Fibroblast of skin of right quadriceps (primary cell): ENCODE measurements at regions not wholly inside any gene's neighbourhood (a gene's known extent, or its start where the extent isn't known, plus 50 kb on each side); places are given as distances from the start of the nearest gene placed in this dataset.
A peak's percentile ranks its signal among the peaks of the same experiment; 100 is the strongest.
"Not testable (repeated sequence)": the region's sequence is repeated elsewhere in the genome, so short reads cannot be mapped to it uniquely, and the experiment has no call there.

Source experiments
- DNase-seq: peaks from one replicate; pipeline ENCODE4 v3.0.0-alpha.2; 2013

GRCh38 chr3:177688152-177688551, 490.9 kb upstream of the TBL1XR1 start:
- DNase-seq = no peak

- no peak for DNase-seq
Measured at GRCh38 chr3:177689077-177689476, 491.8 kb upstream of the TBL1XR1 start.

- no peak for DNase-seq
Measured at GRCh38 chr3:177689869-177690268, 492.6 kb upstream of the TBL1XR1 start.

GRCh38 chr3:177690306-177690705, 493.0 kb upstream of the TBL1XR1 start:
- no peak for DNase-seq

GRCh38 chr3:177692304-177692975, 495.2 kb upstream of the TBL1XR1 start:
- DNase-seq = no peak

GRCh38 chr3:177693616-177694264, 496.5 kb upstream of the TBL1XR1 start:
- no peak for DNase-seq

- peak; percentile 80 for DNase-seq
Measured at GRCh38 chr3:177694316-177694715, 497.0 kb upstream of the TBL1XR1 start.

GRCh38 chr3:177694951-177695350, 497.7 kb upstream of the TBL1XR1 start:
- no peak for DNase-seq

GRCh38 chr3:177700117-177700516, 502.8 kb upstream of the TBL1XR1 start:
- no peak for DNase-seq

GRCh38 chr3:177703788-177704187, 506.5 kb upstream of the TBL1XR1 start:
- no peak for DNase-seq

- no peak for DNase-seq
Measured at GRCh38 chr3:177705976-177706823, 508.9 kb upstream of the TBL1XR1 start.

GRCh38 chr3:177709470-177709869, 512.2 kb upstream of the TBL1XR1 start:
- DNase-seq = not testable (repeated sequence)

GRCh38 chr3:177710506-177710905, 513.2 kb upstream of the TBL1XR1 start:
- DNase-seq = no peak

- no peak for DNase-seq
Measured at GRCh38 chr3:177711637-177712036, 514.4 kb upstream of the TBL1XR1 start.

GRCh38 chr3:177713928-177714900, 516.9 kb upstream of the TBL1XR1 start:
- DNase-seq = peak; percentile 40

GRCh38 chr3:177714945-177715344, 517.7 kb upstream of the TBL1XR1 start:
- DNase-seq = no peak

GRCh38 chr3:177715980-177716379, 518.7 kb upstream of the TBL1XR1 start:
- DNase-seq = no peak

GRCh38 chr3:177720927-177721326, 523.6 kb upstream of the TBL1XR1 start:
- not testable (repeated sequence) for DNase-seq

- no peak for DNase-seq
Measured at GRCh38 chr3:177721864-177722785, 524.8 kb upstream of the TBL1XR1 start.

- DNase-seq = no peak
Measured at GRCh38 chr3:177724020-177724638, 526.8 kb upstream of the TBL1XR1 start.

- no peak for DNase-seq
Measured at GRCh38 chr3:177725165-177725564, 527.9 kb upstream of the TBL1XR1 start.
